K562 (cell line): ENCODE measurements at regions not wholly inside any gene's neighbourhood (a gene's known extent, or its start where the extent isn't known, plus 50 kb on each side); places are given as distances from the start of the nearest gene placed in this dataset.
A peak's percentile ranks its signal among the peaks of the same experiment; 100 is the strongest.

Source experiments
- ATAC-seq: fragments of 200-7000 bp; cut with Tn5 transposase; 3 replicates; pipeline ENCODE4 v1.9.1; 2020; ENCODE audit warnings: moderate library complexity
- BruUV-seq: library from RNA; stranded (reverse); fragments of 400-500 nt; replicated peaks from 2 replicates; lab custom pipeline; 2021; lab: Mats Ljungman, UMichigan
- CTCF ChIA-PET: fragments of 300-600 bp; formaldehyde crosslinking; extraction: SDS; loops from one replicate; lab custom pipeline; 2021; ENCODE audit warnings: low intra/inter-chr PET ratio; lab: Yijun Ruan, JAX
- POLR2A ChIA-PET: fragments of 300-600, 350-650 bp; sonication (Branson Sonifier 250); formaldehyde crosslinking; extraction: SDS; loops from one replicate; lab custom pipeline; 2021; ENCODE audit warnings: antibody characterized with exemption, inconsistent platforms; lab: Yijun Ruan, JAX
- DNase-seq, 4 experiments: peaks; one replicate each; pipeline versions ENCODE4 v3.0.0 to v3.0.0-alpha.2; 2011 to 2018; ENCODE audit warnings: low spot score in 3 of 4, mixed read lengths in 3 of 4; ENCODE audit errors: extremely low read depth in 1 of 4
- FAIRE-seq: peaks from 2 replicates; lab custom pipeline; 2011; peaks lifted over from hg19 to GRCh38; lab: Jason Lieb, UNC
- H2AFZ ChIP-seq: 2 replicates; pipeline ENCODE4 v1.6.0; 2011; ENCODE audit warnings: low read depth, low read length, control low read depth, inconsistent platforms
- H3K27ac ChIP-seq: fragments of 200-600 bp; 3 replicates; pipeline ENCODE4 v1.8.0; 2011; ENCODE audit warnings: low read depth, mild to moderate bottlenecking, control low read depth, inconsistent platforms, low read length, moderate library complexity, mixed read lengths; ENCODE audit errors: extremely low read depth
- H3K27me3 ChIP-seq, 2 experiments: fragments of 300-600 bp in 1 of 2; 2 replicates in 1 of 2; 3 replicates in 1 of 2; pipeline versions ENCODE4 v1.6.0 to v1.8.0; 2011; ENCODE audit warnings: inconsistent platforms in 2 of 2, low read length in 2 of 2, mild to moderate bottlenecking in 1 of 2, mixed read lengths in 1 of 2, moderate library complexity in 1 of 2; ENCODE audit not compliant: control insufficient read depth in 2 of 2, insufficient read depth in 2 of 2
- H3K36me3 ChIP-seq: fragments of 300-600 bp; 3 replicates; pipeline ENCODE4 v1.8.0; 2011; ENCODE audit warnings: mild to moderate bottlenecking, low read length, inconsistent platforms; ENCODE audit not compliant: control insufficient read depth, insufficient read depth
- H3K4me1 ChIP-seq, 2 experiments: fragments of 200-600 bp in 1 of 2; replicated peaks in 1 of 2; 2 replicates in 1 of 2; 3 replicates in 1 of 2; pipeline versions ENCODE4 v1.5.1 to v1.8.0; 2011; ENCODE audit warnings: inconsistent platforms in 2 of 2, low read length in 2 of 2, mild to moderate bottlenecking in 1 of 2, mixed read lengths in 1 of 2, moderate library complexity in 1 of 2; ENCODE audit not compliant: control insufficient read depth in 2 of 2, insufficient read depth in 2 of 2
- H3K4me2 ChIP-seq: 2 replicates; pipeline ENCODE4 v1.6.1; 2011; ENCODE audit warnings: low read length, control low read depth, inconsistent platforms, mixed read lengths; ENCODE audit not compliant: insufficient read depth
- H3K4me3 ChIP-seq: fragments of 200-600 bp; sonication (generic), shearing (Covaris generic); 2 replicates; pipeline ENCODE4 v1.5.1; 2016; ENCODE audit warnings: control low read depth, inconsistent platforms
- H3K79me2 ChIP-seq: fragments of 200-600 bp; 3 replicates; pipeline ENCODE4 v1.8.0; 2011; ENCODE audit warnings: low read length, inconsistent platforms; ENCODE audit not compliant: control insufficient read depth, insufficient read depth
- H3K9ac ChIP-seq, 2 experiments: 2 replicates each; pipeline versions ENCODE4 v1.6.0 to v1.6.1; 2011; ENCODE audit warnings: low read depth in 2 of 2, low read length in 2 of 2, control low read depth in 1 of 2, inconsistent platforms in 1 of 2, mild to moderate bottlenecking in 1 of 2, mixed read lengths in 1 of 2; ENCODE audit not compliant: insufficient read depth in 1 of 2
- H3K9me1 ChIP-seq: one replicate; pipeline ENCODE4 v1.6.0; 2011; ENCODE audit warnings: inconsistent platforms, mild to moderate bottlenecking, low read length, moderate library complexity; ENCODE audit not compliant: control insufficient read depth, insufficient read depth
- H3K9me3 ChIP-seq: replicated peaks from 2 replicates; pipeline ENCODE4 v1.5.1; 2011; ENCODE audit warnings: low read depth, low read length, inconsistent platforms; ENCODE audit not compliant: control insufficient read depth, insufficient read depth
- H4K20me1 ChIP-seq: replicated peaks from 2 replicates; pipeline ENCODE4 v1.6.1; 2011; ENCODE audit warnings: low read length, inconsistent platforms, mixed read lengths; ENCODE audit not compliant: control insufficient read depth, insufficient read depth
- C11orf30 ChIP-seq: fragments of 450-650 bp; IDR thresholded peaks from 2 replicates; pipeline ENCODE4 v1.6.1; 2016; ENCODE audit warnings: low read depth, mild to moderate bottlenecking
- MAFF ChIP-seq: IDR thresholded peaks from 2 replicates; pipeline ENCODE4 v1.6.1; 2012; ENCODE audit warnings: low read length, improper control_type of control experiment
- MAFG ChIP-seq: fragments of 450-650 bp; conservative IDR thresholded peaks from 2 replicates; pipeline ENCODE4 v1.6.1; 2016; ENCODE audit warnings: missing genetic modification characterization, missing compliant biosample characterization
- MAFK ChIP-seq: IDR thresholded peaks from 2 replicates; pipeline ENCODE4 v1.6.1; 2011; ENCODE audit warnings: low read length, improper control_type of control experiment
- SNIP1 ChIP-seq: fragments of 450-650 bp; IDR thresholded peaks from 2 replicates; pipeline ENCODE4 v1.7.1; 2017; ENCODE audit warnings: low read depth, mild to moderate bottlenecking
- TCFL5 ChIP-seq: fragments of 250-450 bp; sonication (Bioruptor Pico); conservative IDR thresholded peaks from 2 replicates; pipeline ENCODE4 v1.6.1; 2021; ENCODE audit warnings: mild to moderate bottlenecking, moderate library complexity, matching md5 sums
- ZNF316 ChIP-seq: fragments of 450-650 bp; IDR thresholded peaks from 2 replicates; pipeline ENCODE4 v1.6.1; 2016
- ZNF707 ChIP-seq: fragments of 250-450 bp; sonication (Bioruptor Pico); conservative IDR thresholded peaks from 2 replicates; pipeline ENCODE4 v1.8.0; 2022; ENCODE audit warnings: inconsistent platforms, mild to moderate bottlenecking, moderate library complexity
- WGBS: fragments of 100-300 bp; shearing (Covaris generic); methylation state at CpG from one replicate; pipeline ENCODE4 v1.1.6; 2016; ENCODE audit warnings: low coverage, mixed read lengths; ENCODE audit not compliant: insufficient coverage; ENCODE audit errors: missing lambda C conversion rate; 5-methylcytosine and 5-hydroxymethylcytosine counted together
- in situ Hi-C: fragments of 300-500 bp; cut with MboI; formaldehyde crosslinking; loops from 4 replicates; pipeline ENCODE4 v1.15.0; 2018; ENCODE audit warnings: inconsistent platforms, mixed read lengths
- intact Hi-C: fragments of 100-400 bp; cut with micrococcal nuclease; formaldehyde crosslinking; loops from 2 replicates; pipeline ENCODE4 v1.14.2; 2022

DNA sequence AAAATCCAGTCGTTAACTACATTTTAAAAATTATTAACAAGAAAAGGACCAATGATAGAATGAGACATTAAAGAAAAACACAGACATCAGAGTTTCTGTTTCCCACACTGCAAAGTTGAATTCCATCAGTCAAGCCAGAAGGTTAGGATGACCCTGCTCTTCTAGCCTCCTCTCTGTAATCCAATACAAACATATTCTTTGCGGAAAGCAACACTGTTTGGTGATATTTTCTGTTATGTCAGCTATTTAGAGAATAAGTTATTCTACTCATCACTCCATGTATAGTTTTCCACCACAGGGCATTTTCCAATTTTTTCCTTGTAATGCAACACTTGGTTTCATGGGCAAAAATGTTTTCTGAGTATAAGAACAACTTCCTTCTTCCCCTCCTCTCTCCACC is 152.3 kb downstream of the EVX1 start:
- WGBS = 7% methylated on average over 2 of the region's 2 CpGs
- FAIRE-seq (no peak), ATAC-seq (no peak), DNase-seq (no peak)
- no peak overlapping the region for H3K4me3 ChIP-seq
- no peaks in the 10 kb centered on the region for H3K9me1 ChIP-seq
- CTCF ChIA-PET = no interaction called here
- peaks cover 0 to 8% of the 10 kb centered on the region in 2 experiments; a peak in 1 of 5 replicates for H3K27me3 ChIP-seq
- 0 out of 2 replicates have a peak, but pooled peaks cover 8% of the 10 kb centered on the region for H4K20me1 ChIP-seq
- no peaks in the 10 kb centered on the region for H3K36me3 ChIP-seq
- in situ Hi-C loops (no loop called here), intact Hi-C loops (no loop called here)
- H3K9me3 ChIP-seq = no peaks in the 10 kb centered on the region
- no peaks in the 10 kb centered on the region for H3K4me1 ChIP-seq
- no peak overlapping the region for H3K4me2 ChIP-seq
- H3K27ac ChIP-seq = no peak overlapping the region
- TF ChIP-seq C11orf30 = peak; percentile 63
- peak; percentile 61; the same call in 1 of the 2 replicates for TF ChIP-seq MAFF
- TF ChIP-seq MAFK = 0 out of 2 replicates have a peak, but pooled peaks have one; percentile 24
- TF ChIP-seq MAFG (tag) = peak; percentile 63
- TF ChIP-seq TCFL5 (CRISPR knock-in tag) = no peak
- no peak for TF ChIP-seq SNIP1
- TF ChIP-seq ZNF316 = peak; percentile 75
- no peaks in the 10 kb centered on the region for H3K79me2 ChIP-seq
- H3K9ac ChIP-seq = no peak overlapping the region
- no TSS peak for BruUV-seq
- H2AFZ ChIP-seq = no peak overlapping the region
- POLR2A ChIA-PET = no interaction called here

DNA sequence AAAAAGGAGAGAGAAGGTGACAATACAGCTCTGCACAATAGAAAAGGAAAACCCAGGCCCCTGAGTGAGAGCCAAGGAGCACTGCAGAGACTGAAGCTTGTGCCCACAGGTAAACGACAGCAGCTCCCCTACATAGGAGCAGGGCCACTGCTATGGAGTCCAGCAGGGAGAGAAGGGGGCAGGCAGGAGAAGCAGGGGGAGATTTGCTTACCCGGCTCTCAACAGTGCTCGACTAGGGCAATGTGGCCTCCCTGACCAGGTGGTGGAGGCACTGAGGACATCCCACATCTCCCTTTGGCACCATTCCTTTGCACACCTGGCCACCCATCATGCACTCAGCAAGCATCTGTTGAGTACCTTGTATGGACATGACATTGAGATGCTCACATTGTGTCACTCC is 153.0 kb downstream of the EVX1 start:
- DNase-seq = no peak
- no peaks in the 10 kb centered on the region for H3K9me1 ChIP-seq
- no TSS peak for BruUV-seq
- ChIA-PET POLR2A (no interaction called here), CTCF (no interaction called here)
- in situ Hi-C loops = no loop called here
- no peaks in the 10 kb centered on the region for H3K79me2 ChIP-seq
- H4K20me1 ChIP-seq = 0 out of 2 replicates have a peak, but pooled peaks cover 8% of the 10 kb centered on the region
- H3K4me1 ChIP-seq = no peaks in the 10 kb centered on the region
- no peak for ATAC-seq
- no peak overlapping the region for H2AFZ ChIP-seq
- no peak overlapping the region for H3K4me2 ChIP-seq
- no peak overlapping the region for H3K9ac ChIP-seq
- no peak for FAIRE-seq
- H3K9me3 ChIP-seq = no peaks in the 10 kb centered on the region
- 28% methylated on average over 3 of the region's 3 CpGs for WGBS
- peaks cover 0 to 8% of the 10 kb centered on the region in 2 experiments; a peak in 1 of 5 replicates for H3K27me3 ChIP-seq
- intact Hi-C loops = no loop called here
- no peak overlapping the region for H3K27ac ChIP-seq
- no peak overlapping the region for H3K4me3 ChIP-seq
- no peaks in the 10 kb centered on the region for H3K36me3 ChIP-seq
- TF ChIP-seq ZNF707 (CRISPR knock-in tag) = no peak
